Fibroblast of skin of left quadriceps (primary cell): ENCODE measurements at regions not wholly inside any gene's neighbourhood (a gene's known extent, or its start where the extent isn't known, plus 50 kb on each side); places are given as distances from the start of the nearest gene placed in this dataset.
"Not testable (repeated sequence)": the region's sequence is repeated elsewhere in the genome, so short reads cannot be mapped to it uniquely, and the experiment has no call there.

Experiments
- DNase-seq, 2 experiments: peaks; one replicate each; pipeline ENCODE4 v3.0.0-alpha.2; 2013; ENCODE audit warnings: low read depth in 2 of 2

GRCh38 chrX:112931478-112931877 is 90.8 kb upstream of the AMOT start:
- no peak for DNase-seq

GRCh38 chrX:112923381-112923780 is 82.8 kb upstream of the AMOT start:
- not testable (repeated sequence) for DNase-seq

DNA sequence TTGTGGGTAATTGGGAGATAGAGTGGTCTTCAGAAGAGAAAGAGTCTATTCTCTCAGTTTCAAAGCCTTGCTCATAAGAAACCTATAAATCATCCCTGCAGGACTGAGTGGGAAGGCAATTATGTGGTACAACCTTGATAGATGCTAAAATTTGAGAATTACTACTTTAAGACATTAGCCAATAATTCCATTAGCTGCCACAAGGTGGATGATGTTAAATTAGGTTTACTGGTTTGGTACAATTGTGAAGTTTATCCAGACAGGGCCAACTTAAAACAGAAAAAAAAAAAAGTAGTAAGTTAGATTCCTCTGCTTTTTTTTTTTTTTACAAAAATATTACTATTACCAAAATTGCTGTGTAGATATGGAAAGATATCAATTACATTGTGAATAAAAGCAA is 73.2 kb upstream of the AMOT start:
- no peak for DNase-seq

DNA sequence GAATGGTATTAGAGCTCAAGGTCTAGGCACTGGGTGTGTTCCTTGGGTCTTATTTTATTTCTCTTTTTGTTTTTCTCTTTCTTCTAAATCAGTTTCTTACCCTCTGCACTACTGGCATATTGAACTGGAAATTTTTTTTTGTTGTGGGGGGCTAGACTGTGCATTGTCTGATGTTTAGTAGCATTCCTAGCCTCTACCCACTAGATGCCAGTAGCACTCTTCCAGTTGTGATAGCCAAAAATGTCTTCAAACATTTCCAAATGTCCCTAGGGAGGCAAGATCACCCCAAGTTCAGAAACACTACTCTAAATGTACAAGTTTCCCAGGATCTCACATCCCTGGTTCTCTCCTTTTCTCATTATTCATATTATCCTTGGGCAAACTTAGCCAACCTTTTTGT is 69.8 kb upstream of the AMOT start:
- DNase-seq, result no peak

GRCh38 chrX:112901869-112902725 is 61.5 kb upstream of the AMOT start:
- DNase-seq, result no peak

DNA sequence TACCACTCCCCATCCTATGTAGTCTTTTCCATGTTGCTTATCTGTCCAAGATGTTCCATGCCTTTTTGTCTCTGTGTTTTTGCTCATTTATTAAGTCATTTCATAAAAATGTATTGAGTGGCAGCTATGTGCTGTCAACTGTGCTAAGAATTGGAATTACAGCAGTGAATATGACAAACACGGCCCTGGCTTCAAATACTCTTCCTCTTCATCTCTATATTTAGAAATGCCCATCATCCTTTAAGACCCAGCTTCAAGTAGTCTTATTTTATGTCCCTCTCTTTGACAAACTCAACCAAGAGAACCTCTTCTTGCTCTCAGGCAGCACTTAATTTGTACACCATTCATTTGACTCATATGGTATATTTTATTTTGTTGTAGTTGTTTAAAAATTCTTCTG is 55.4 kb upstream of the AMOT start:
- DNase-seq, result no peak
